ENCODE measurements at regions not wholly inside any gene's neighbourhood (a gene's known extent, or its start where the extent isn't known, plus 50 kb on each side); places are given as distances from the start of the nearest gene placed in this dataset.

DNA sequence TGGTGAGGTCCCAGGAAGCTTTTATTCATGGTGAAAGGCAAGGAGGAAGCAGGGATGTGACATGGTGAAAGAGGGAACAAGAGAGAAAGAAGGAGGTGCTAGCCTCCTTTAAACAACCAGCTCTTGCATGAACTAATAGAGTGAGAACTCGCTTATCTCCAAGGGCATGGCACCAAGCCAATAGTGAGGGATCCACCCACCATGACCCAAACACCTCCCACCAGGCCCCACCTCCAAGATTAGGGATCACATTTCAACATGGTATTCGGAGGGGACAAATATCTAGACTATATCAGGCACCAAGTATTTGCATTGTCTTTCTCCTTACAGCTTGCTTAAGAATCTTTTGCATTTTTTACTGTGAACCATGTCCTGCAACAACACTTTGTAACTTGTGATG lies 91.9 kb upstream of the DHRS4 start:
- TF ChIP-seq, protein P1, sequence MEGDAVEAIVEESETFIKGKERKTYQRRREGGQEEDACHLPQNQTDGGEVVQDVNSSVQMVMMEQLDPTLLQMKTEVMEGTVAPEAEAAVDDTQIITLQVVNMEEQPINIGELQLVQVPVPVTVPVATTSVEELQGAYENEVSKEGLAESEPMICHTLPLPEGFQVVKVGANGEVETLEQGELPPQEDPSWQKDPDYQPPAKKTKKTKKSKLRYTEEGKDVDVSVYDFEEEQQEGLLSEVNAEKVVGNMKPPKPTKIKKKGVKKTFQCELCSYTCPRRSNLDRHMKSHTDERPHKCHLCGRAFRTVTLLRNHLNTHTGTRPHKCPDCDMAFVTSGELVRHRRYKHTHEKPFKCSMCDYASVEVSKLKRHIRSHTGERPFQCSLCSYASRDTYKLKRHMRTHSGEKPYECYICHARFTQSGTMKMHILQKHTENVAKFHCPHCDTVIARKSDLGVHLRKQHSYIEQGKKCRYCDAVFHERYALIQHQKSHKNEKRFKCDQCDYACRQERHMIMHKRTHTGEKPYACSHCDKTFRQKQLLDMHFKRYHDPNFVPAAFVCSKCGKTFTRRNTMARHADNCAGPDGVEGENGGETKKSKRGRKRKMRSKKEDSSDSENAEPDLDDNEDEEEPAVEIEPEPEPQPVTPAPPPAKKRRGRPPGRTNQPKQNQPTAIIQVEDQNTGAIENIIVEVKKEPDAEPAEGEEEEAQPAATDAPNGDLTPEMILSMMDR (IDR thresholded peaks at IDR 0.05), result no peak
- H3K9me3 ChIP-seq, result no peaks in the 10 kb centered on the region
- no peak overlapping the region for H3K27ac ChIP-seq
- intact Hi-C loops (cut with DNase I), result no loop called here
- no peaks in the 10 kb centered on the region for H3K36me3 ChIP-seq
- ATAC-seq (no peak), DNase-seq (no peak)
- H3K4me3 ChIP-seq, result no peak overlapping the region
- H3K4me1 ChIP-seq, result no peaks in the 10 kb centered on the region
- H3K27me3 ChIP-seq (ENCODE audit: low read depth), result no peaks in the 10 kb centered on the region

DNA sequence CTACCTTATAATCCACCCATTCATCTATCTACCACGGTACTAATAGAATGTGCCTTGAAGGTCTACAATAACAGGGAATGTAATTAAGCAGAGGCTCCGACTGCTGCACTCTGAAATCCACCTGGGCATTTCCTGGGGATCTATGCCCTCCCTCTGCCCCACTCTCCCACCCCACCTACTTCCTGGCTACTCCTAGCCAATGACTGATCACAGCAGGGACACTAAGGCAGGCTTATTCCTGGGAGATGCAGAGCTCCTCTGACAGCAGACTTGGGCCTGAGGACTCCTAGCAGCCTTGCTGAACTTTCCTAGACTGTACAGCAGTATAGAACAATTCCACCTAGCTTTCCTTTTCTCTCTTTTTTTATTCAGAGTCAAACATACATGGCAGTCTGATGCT lies 91.1 kb upstream of the DHRS4 start:
- intact Hi-C loops (cut with DNase I), result no loop called here
- Histone ChIP-seq H3K27ac (no peak overlapping the region), H3K27me3 (ENCODE audit: low read depth) (no peaks in the 10 kb centered on the region), H3K4me1 (no peaks in the 10 kb centered on the region), H3K9me3 (no peaks in the 10 kb centered on the region), H3K36me3 (no peaks in the 10 kb centered on the region), H3K4me3 (no peak overlapping the region)
- TF ChIP-seq, protein P1 (IDR thresholded peaks at IDR 0.05), result no peak
- ATAC-seq (no peak), DNase-seq (no peak)

DNA sequence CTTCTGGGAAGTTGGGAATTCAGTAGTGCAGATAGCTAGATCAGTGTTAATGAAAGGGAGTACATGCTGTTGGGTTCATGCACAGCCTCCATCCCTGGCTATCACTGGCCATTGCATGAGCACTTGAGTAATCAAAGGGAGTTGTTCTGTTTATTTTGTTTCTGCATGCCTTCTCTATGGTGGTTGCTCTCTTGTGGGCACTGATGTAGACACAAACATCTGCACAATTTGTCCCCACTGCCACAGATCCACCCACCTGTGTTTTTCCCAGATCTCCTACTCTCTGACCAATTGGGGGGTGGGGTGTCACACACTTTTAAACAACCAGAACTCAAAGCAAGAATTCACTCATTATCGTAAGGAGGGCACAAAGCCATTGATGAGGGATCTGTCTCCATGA lies 89.7 kb upstream of the DHRS4 start:
- no peaks in the 10 kb centered on the region for H3K4me1 ChIP-seq
- ATAC-seq, result no peak

DNA sequence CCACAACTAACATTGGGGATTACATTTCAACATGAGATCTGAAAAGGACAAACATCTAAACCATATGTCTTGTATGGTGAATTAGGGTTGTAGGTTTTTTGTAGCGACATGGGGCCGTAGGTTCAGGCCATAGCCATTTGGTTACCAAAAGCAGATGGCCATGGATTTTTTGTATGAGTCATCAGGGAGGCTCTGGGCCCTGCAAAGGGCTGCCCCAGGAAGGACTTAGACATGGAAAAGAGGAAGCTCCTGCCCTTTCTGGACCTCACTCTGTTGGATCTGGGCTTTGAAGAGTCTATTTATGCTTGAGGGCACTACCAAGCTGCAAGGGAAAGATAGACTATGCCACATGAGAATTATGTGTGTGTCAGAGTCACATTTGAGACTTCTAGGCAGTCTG lies 89.3 kb upstream of the DHRS4 start:
- ATAC-seq, result no peak
- TF ChIP-seq, protein P1 (IDR thresholded peaks at IDR 0.05), result no peak
- Histone ChIP-seq H3K4me3 (no peak overlapping the region), H3K27ac (no peak overlapping the region), H3K9me3 (no peaks in the 10 kb centered on the region), H3K27me3 (ENCODE audit: low read depth) (no peaks in the 10 kb centered on the region), H3K4me1 (no peaks in the 10 kb centered on the region), H3K36me3 (no peaks in the 10 kb centered on the region)
- DNase-seq, result no peak
- intact Hi-C loops (cut with DNase I), result no loop called here

More for the DNA sequence above, 89.7 kb upstream of the DHRS4 start:
- intact Hi-C loops (cut with DNase I), result no loop called here
- no peaks in the 10 kb centered on the region for H3K27me3 ChIP-seq (ENCODE audit: low read depth)
- no peaks in the 10 kb centered on the region for H3K36me3 ChIP-seq
- TF ChIP-seq, protein P1 (IDR thresholded peaks at IDR 0.05), result no peak
- H3K4me3 ChIP-seq, result no peak overlapping the region
- no peak overlapping the region for H3K27ac ChIP-seq
- no peaks in the 10 kb centered on the region for H3K9me3 ChIP-seq
- DNase-seq, result no peak

DNA sequence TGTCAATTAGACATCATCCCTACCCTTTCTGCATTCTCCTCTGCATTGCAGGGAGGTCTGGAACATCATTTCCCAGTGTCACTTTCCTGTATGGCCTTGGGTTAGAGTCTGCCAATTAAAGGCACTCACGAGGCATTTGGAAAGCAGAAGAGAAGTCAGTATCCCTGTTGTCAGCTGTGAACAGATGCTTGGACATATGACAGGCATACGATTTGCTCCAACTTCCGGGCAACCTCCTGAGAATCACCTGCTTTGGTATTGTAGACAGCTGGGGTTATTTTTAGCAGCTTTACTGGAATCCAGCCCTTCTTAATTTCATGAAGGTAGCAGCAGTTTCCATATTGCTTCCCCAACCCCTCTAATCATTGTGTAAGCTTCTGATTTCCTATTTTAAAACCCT lies 88.7 kb upstream of the DHRS4 start:
- TF ChIP-seq, protein P1 (IDR thresholded peaks at IDR 0.05), result no peak
- no peak overlapping the region for H3K27ac ChIP-seq

DNA sequence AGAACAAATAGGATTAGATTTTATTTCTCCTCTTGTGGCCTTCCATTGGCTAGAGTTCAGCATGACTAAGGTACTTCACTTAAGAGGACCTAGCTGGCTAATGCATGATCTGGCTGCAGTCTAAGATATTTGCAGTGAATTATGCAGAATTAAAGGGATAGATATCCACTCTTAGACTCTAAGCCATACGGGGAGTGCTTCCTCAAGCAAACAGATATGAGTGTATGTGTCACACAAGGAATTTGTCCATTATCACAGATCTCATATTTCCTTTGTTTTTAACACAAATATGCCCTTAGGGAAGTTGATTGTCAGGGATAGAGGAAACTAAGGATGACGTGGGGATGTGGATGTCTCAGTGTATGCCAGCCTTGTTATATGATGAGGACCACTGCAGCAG lies 88.1 kb upstream of the DHRS4 start:
- no peaks in the 10 kb centered on the region for H3K9me3 ChIP-seq
- intact Hi-C loops (cut with DNase I), result no loop called here
- DNase-seq, result no peak
- no peak for ATAC-seq
- no peaks in the 10 kb centered on the region for H3K36me3 ChIP-seq
- H3K4me3 ChIP-seq, result no peak overlapping the region
- H3K27ac ChIP-seq, result no peak overlapping the region
- TF ChIP-seq, protein P1 (IDR thresholded peaks at IDR 0.05), result no peak
- H3K27me3 ChIP-seq (ENCODE audit: low read depth), result no peaks in the 10 kb centered on the region
- no peaks in the 10 kb centered on the region for H3K4me1 ChIP-seq

More for the DNA sequence above, 88.7 kb upstream of the DHRS4 start:
- DNase-seq (no peak), ATAC-seq (no peak)
- Histone ChIP-seq H3K4me1 (no peaks in the 10 kb centered on the region), H3K4me3 (no peak overlapping the region), H3K36me3 (no peaks in the 10 kb centered on the region), H3K9me3 (no peaks in the 10 kb centered on the region), H3K27me3 (ENCODE audit: low read depth) (no peaks in the 10 kb centered on the region)
- intact Hi-C loops (cut with DNase I), result no loop called here

All from lower lobe of right lung (tissue), 2 donors.